AG08396 (cell line): ENCODE measurements at regions not wholly inside any gene's neighbourhood (a gene's known extent, or its start where the extent isn't known, plus 50 kb on each side); places are given as distances from the start of the nearest gene placed in this dataset.

Experiments used
- DNase-seq: peaks from one replicate; pipeline ENCODE4 v3.0.0; 2012; ENCODE audit warnings: low spot score, mixed read lengths

GRCh38 chr6:54440549-54440948, 132.3 kb downstream of the TINAG start:
- DNase-seq: no peak

GRCh38 chr6:54441020-54441419, 132.8 kb downstream of the TINAG start:
- no peak for DNase-seq

DNA sequence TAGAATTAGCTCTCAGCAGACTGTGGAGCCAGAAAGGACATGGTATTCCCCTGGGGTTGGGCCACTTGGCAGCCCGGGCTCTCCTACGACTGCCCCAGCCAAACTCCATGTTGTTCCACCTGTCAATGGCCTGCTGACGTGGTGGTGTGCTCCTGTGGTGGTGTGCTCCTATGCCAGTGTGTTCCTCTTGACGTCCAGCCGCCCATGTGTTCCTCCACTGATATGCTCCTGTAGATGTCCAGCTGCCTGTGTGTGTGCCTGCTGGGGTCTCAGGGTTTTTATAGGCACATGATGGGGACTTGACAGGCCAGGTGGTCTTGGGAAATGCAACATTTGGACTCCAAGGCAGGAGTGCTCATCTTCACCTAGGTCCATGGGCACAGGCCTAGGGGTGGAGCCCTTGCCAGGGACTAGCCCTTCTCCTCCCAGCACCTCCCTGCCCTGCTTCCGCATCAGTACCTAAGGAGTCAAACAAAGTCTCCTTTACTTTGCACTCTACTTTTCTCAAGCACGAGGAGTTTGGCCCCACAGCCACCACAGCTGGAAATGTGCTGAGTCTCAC, 133.5 kb downstream of the TINAG start:
- DNase-seq: no peak

DNA sequence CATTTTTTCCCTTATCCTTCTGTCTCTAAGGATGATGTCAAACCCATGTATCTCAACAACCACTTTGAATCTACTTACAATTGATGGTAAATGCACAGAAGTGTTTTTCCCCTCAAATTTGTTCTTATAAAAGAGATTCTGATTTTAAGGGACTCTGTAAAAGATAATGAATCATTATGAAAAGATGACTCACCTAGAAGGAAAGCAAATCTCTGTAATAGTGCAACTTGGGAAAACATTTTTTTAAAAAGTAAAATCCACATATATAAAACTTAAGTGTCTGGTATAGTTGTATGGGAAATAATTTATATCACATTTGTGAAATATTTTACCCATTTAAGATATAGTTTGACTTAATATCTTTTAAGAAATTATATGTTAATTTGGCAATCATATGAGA, 137.0 kb downstream of the TINAG start:
- DNase-seq: no peak

DNA sequence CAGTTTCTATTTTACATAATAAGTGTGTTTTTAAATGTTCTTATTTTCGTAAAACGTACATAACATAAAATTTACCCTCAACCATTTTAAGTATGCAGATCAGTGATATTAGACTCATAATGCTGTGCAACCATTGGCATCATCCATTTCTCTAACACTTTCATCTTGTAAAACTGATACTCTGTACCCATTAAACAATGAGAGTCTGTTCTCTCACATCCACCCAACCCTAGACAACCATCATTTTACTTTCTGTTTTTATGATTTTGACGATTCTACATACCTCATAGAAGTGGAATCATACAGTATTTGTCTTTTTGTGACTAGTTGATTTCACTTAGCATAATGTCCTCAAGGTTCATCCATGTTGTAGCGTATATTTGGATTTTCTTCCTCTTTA, 140.4 kb downstream of the TINAG start:
- no peak for DNase-seq

GRCh38 chr6:54451516-54451915, 143.3 kb downstream of the TINAG start:
- no peak for DNase-seq

- DNase-seq: no peak
Observed at GRCh38 chr6:54463354-54464024, 155.2 kb downstream of the TINAG start.

GRCh38 chr6:54465649-54466300, 157.5 kb downstream of the TINAG start:
- DNase-seq: no peak

- DNase-seq: no peak
Observed at GRCh38 chr6:54467384-54467783, 159.1 kb downstream of the TINAG start.

- DNase-seq: no peak
Observed at GRCh38 chr6:54473328-54473727, 165.1 kb downstream of the TINAG start.

- no peak for DNase-seq
Observed at GRCh38 chr6:54474898-54475297, 166.7 kb downstream of the TINAG start.

GRCh38 chr6:54481091-54481490, 172.8 kb downstream of the TINAG start:
- no peak for DNase-seq

DNA sequence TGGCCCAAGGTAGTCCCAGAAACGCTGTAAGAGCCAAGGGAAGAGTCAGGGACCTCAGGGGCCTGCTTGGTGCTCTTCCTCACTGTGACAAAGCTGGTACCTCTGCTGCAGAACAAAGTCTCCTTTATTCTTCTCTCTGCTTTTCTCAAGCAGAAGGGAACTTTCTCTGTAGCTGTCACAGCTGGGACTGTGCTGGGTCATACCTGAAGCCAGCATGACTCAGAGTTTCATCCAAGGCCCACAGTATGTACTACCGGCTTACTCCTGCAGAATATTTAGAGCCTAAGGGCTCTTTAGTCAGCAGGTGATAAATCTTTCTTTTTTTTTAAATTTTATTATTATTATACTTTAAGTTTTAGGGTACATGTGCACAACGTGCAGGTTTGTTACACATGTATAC, 183.2 kb downstream of the TINAG start:
- no peak for DNase-seq

GRCh38 chr6:54493138-54493537, 184.9 kb downstream of the TINAG start:
- DNase-seq: peak; percentile 44

DNA sequence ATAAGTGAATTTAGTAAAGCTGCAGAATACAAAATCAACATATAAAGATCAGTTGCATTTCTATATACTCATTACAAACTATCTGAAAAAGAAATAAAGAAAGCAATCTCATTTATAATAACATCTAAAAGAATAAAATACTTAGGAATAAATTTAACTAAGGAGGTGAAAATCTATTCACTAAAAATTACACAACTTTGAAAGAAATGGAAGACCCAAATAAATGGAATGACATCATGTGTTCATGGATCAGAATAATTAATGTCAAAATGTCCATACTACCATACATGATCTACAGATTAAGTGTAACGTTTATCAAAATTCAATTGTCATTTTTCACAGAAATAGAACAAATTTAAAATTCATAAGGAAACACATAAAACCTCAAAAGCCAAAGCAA, 194.9 kb downstream of the TINAG start:
- DNase-seq: no peak

- DNase-seq: no peak
Observed at GRCh38 chr6:54515013-54515412, 206.8 kb downstream of the TINAG start.

DNA sequence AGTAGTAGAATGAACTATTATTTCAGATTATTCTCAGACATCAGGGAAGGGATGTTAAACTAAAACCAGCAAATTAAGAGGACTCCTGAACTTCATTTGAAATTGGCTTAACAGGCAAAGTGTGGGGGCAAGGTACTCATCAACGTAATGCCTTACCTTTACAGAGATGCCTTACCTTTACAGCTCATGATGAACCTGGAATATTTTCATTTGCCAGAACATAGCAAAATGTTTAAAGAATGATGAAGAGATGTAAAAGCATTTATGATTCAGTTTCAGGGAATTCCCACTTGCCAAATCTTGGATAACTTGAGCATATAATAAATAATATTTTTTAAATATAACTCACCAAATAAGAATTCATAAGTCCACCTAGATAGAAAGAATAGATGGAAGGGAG, 207.5 kb downstream of the TINAG start:
- no peak for DNase-seq

- no peak for DNase-seq
Observed at GRCh38 chr6:54516321-54516720, 208.1 kb downstream of the TINAG start.

DNA sequence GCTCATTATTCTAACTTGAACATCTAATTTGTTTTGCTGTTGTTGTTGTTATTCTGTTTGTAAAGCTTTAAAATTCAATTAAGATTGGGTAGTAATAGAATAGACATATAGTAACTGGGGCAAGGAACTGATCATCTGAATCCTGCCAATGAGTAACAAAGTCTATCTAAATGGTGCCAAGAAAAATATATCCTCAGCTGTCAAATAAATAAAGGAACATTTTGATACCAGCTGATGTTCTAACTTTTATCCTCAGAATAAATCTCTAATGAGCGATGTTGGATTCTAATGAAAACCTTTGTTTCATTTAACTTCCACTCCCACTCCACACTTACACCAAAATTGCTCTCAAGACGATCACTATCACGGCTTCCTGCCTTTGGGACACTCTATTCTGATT, 210.9 kb downstream of the TINAG start:
- no peak for DNase-seq

GRCh38 chr6:54525731-54526130, 217.5 kb downstream of the TINAG start:
- no peak for DNase-seq

- no peak for DNase-seq
Observed at GRCh38 chr6:54533567-54533966, 225.3 kb downstream of the TINAG start.

DNA sequence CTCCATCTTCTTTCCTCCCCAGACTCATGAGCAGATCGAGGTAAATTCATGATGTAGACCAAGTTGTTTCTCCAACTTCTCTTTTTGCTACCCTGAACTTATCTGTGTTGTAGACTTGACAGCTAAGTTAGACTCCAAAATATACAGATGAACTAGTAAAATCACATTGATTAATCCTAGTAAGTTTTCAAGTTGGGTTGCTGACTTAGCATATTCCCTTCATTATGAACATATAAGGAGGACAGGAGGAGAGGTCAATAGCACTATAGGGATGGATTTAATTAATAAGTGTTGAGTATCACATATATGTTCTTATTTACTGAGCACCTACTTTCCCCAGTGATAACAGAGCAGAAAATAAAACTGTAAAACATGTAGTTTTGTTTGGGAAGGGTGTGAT, 227.3 kb downstream of the TINAG start:
- no peak for DNase-seq

DNA sequence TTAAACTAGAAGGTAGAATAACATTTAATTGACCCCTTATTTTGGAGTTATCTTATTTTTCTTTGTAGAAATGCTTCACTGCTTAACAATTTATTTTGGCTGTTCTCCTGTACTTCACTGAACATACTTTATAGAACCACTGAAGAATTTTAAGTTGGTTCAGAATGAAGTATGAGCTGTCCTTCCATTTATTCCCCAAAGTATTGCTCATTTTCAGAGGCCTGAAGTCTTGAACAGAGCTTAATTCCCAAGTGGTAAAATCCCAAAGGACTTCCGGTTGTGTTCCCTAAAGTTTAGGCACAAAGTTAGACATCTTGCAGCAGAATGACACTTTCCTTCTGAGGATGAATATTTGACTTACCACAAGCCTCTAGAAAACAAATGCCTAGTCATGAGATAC, 233.3 kb downstream of the TINAG start:
- no peak for DNase-seq

DNA sequence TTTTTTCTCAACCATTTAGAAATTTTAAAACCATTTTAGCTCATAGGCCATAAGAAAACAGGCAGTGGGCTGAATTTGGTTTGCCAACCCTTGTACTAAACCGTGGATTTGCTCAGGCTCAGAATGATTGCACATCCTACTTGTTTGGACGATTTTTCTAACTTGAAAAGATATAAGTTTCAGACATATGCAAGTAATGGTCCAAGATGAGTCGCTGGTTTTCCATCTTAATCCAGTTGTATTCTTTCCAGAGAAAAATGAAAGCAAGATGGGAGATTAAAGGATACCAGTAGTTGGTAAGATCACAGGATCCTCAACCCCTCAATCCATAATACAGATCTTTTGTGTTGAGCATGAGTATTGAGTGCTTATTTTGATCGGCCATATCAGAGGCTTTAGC, 250.9 kb downstream of the TINAG start:
- no peak for DNase-seq
